GM10248 (cell line): ENCODE measurements at regions not wholly inside any gene's neighbourhood (a gene's known extent, or its start where the extent isn't known, plus 50 kb on each side); places are given as distances from the start of the nearest gene placed in this dataset.

ENCODE experiments used
- CTCF ChIA-PET: fragments of 300-600 bp; sonication (Branson Sonifier 250); formaldehyde crosslinking; extraction: SDS; loops from one replicate; lab custom pipeline; 2021; ENCODE audit warnings: antibody characterized with exemption; lab: Yijun Ruan, JAX
- POLR2A ChIA-PET: fragments of 350-650 bp; sonication (Branson Sonifier 250); formaldehyde crosslinking; extraction: SDS; loops from one replicate; lab custom pipeline; 2020; ENCODE audit warnings: antibody characterized with exemption; lab: Yijun Ruan, JAX
- DNase-seq: peaks from one replicate; pipeline ENCODE4 v3.0.0; 2012; ENCODE audit errors: extremely low spot score
- TF ChIP-seq, protein P1 (sequence below): IDR thresholded peaks from 2 replicates; pipeline ENCODE4 v1.5.1; 2012; ENCODE audit warnings: mild to moderate bottlenecking, low read depth; ENCODE audit errors: extremely low read depth, missing control alignments, control extremely low read depth

DNA sequence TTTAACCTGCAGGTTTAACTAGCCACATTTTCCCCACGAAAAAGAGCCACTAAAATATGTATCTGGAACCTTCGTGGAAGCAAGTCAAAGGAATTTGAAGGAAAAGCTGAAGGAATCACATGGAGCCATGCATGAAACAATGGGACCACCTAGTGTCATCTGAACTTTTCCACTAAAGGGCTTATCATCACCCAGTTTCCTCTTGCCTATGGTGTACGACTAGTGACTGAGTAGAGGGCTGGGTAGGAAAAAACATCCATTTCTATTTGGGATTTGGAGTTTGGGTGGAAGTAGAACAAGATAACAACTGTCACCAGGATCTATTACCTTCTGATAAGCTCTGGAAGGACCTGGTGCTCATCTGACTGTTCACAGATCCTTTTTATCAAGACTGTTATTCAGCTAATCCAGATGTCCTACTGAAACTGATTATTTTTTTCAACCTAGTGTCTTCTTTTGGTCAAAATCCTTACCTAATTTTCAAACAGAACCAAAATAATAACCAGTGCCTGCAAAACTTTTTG is 153.2 kb upstream of the COL1A2 start:
- no peak for DNase-seq
- POLR2A ChIA-PET = no interaction called here
- TF ChIP-seq, protein P1, sequence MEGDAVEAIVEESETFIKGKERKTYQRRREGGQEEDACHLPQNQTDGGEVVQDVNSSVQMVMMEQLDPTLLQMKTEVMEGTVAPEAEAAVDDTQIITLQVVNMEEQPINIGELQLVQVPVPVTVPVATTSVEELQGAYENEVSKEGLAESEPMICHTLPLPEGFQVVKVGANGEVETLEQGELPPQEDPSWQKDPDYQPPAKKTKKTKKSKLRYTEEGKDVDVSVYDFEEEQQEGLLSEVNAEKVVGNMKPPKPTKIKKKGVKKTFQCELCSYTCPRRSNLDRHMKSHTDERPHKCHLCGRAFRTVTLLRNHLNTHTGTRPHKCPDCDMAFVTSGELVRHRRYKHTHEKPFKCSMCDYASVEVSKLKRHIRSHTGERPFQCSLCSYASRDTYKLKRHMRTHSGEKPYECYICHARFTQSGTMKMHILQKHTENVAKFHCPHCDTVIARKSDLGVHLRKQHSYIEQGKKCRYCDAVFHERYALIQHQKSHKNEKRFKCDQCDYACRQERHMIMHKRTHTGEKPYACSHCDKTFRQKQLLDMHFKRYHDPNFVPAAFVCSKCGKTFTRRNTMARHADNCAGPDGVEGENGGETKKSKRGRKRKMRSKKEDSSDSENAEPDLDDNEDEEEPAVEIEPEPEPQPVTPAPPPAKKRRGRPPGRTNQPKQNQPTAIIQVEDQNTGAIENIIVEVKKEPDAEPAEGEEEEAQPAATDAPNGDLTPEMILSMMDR = no peak
- CTCF ChIA-PET = interaction anchor here (1.1 kb wide), 1 partner anchor 9 kb away, joined by 3 read pairs; no protein-coding TSS in a partner anchor

DNA sequence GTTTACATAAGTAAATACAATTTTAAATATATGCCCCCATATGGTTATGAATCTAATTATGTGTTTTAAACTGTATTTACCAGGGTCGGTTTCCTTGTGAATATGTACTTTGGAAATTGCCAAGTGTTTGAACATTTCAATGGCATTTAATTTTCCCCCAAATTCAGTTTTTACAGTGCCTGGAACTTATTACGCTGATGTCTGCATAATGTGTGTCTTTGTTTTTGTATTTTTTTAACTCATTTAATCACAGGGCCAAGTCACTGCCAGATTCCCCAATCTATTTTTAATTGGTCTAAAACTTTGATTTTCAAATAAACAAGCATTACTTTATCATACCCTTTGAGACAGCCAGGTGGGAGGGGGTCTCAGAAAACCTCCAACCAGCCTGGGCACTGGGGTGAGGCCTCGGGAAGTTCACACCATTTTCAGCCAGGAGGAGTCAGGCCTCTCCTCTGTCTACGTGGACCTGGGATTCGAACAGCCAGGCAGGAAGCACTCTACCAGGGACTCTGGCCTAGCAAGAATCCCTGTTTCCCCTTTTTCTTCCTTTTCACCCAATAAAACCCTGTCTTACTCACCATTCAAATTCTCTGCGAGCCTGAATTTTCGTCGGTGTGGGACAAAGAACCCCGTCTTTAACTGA is 151.5 kb upstream of the COL1A2 start:
- ChIA-PET CTCF (no interaction called here), POLR2A (no interaction called here)
- TF ChIP-seq, protein P1 = no peak
- no peak for DNase-seq

DNA sequence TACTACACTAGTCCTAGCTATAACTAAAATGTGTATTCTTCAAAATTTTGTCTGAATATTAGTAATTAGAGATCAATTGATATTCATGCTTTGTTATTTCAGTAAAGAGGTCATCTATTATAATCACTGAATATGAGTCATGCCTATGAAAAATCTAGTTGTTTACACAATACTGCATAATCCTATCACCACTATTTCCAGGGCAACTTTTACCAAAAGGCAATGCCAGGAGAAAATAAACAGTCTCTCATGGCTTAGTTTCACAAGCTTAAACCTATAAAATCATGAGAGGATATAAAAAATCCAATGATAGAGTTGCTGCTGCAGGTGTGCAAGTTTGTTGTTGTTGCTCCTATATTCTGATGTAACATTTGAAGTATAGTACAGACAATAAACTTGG is 149.9 kb upstream of the COL1A2 start:
- no peak for DNase-seq
- ChIA-PET CTCF (no interaction called here), POLR2A (no interaction called here)
- TF ChIP-seq, protein P1 = no peak

DNA sequence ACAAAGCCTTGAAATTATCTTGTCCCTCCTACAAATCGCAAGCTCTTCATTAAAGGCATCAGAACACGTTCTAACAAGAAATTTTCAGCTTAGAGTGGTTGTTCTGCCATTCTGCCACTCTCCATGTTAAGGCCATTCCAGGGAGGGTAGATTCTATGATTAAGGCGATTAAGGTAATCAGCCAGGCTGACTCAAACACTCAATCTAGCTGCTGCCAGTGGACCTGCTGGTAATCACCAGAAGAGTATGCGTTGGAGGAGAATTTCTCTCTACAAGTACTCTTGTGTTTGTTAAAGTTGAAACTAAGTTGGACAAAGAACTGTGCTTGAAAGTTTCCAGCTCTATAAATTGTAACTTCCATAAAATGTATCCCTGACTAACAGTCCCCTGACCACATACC is 149.2 kb upstream of the COL1A2 start:
- TF ChIP-seq, protein P1 = no peak
- ChIA-PET POLR2A (no interaction called here), CTCF (no interaction called here)
- no peak for DNase-seq

DNA sequence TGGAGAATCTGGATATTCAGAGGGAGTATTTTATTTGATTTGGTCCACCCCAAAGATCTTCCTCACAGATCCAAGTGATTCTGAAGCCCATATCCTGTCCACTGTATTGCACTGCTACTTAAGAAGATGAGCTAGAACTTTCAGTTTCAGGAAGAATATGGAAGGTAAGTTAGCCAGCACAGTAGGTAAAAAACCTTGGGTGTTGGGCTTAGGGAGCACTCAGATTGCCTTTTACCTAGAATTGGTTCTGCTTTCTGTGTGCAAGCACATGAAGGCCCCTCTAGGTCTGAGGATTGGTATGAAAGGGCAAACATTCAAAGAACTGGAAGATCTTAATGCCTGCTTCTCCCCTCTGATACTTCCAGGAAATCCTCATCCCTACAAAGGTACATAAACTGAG is 146.7 kb upstream of the COL1A2 start:
- POLR2A ChIA-PET = no interaction called here
- CTCF ChIA-PET = interaction anchor here (0.9 to 3.1 kb wide), 2 partner anchors 9 to 19 kb away, joined by 3 to 10 read pairs; no protein-coding TSS in a partner anchor
- no peak for DNase-seq
- TF ChIP-seq, protein P1 = no peak

DNA sequence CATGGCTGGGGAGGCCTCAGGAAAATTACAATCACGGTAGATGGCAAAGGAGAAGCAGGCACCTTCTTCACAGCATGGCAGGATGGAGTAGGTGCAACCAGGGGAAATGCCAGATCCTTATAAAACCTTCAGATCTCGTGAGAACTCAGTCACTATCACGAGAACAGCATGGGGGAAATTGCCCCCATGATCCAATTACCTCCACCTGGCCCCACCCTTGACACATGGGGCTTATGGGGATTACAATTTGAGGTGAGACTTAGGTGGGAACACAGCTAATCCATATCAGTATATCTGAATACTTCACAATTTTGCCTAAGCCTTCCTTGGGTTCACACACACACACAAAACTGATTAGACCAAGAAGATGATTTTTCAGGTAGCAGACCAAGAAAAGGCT is 145.1 kb upstream of the COL1A2 start:
- ChIA-PET CTCF (interaction anchor here (1.5 to 3.1 kb wide), 2 partner anchors 11 to 117 kb away, joined by 3 to 10 read pairs; no protein-coding TSS in a partner anchor), POLR2A (no interaction called here)
- DNase-seq = no peak
- TF ChIP-seq, protein P1 = no peak

DNA sequence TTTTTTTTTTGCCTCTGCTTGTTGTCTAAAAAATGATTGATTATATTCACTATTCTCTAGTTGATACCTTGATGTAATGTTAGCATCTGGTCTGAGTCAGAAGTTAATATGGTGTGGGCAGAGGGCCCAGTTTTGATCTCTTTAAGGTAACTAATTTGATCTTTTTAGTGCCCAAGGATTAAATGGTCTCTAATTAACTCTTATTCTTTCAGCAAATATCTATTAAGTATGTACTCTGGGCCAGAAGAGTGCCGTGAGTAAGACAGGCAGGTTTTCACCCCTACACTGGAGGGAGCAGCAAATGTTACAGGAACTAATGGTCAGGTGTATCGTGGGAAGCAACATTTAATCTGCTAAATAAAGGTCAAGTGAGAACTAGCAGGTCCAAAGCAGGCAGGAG is 144.6 kb upstream of the COL1A2 start:
- TF ChIP-seq, protein P1 = no peak
- ChIA-PET CTCF (interaction anchor here (1.5 to 3.1 kb wide), 2 partner anchors 11 to 116 kb away, joined by 3 to 10 read pairs; no protein-coding TSS in a partner anchor), POLR2A (no interaction called here)
- no peak for DNase-seq
